HEK293 (cell line): ENCODE measurements at regions not wholly inside any gene's neighbourhood (a gene's known extent, or its start where the extent isn't known, plus 50 kb on each side); places are given as distances from the start of the nearest gene placed in this dataset.
"Not testable (repeated sequence)": the region's sequence is repeated elsewhere in the genome, so short reads cannot be mapped to it uniquely, and the experiment has no call there.

Experiments used
- ATF2 ChIP-seq: fragments of 450-650 bp; formaldehyde crosslinking; IDR thresholded peaks from 2 replicates; pipeline ENCODE4 v1.5.1; 2016; ENCODE audit warnings: missing biosample characterization, missing genetic modification characterization, low read depth
- CTCF ChIP-seq: fragments of 450-650 bp; formaldehyde crosslinking; IDR thresholded peaks from 2 replicates; pipeline ENCODE4 v1.5.1; 2016; ENCODE audit warnings: missing biosample characterization, missing genetic modification characterization
- PRDM4 ChIP-seq: fragments of 450-650 bp; formaldehyde crosslinking; IDR thresholded peaks from 2 replicates; pipeline ENCODE4 v1.5.1; 2017; ENCODE audit warnings: missing biosample characterization, missing genetic modification characterization
- ZFP41 ChIP-seq: fragments of 450-650 bp; formaldehyde crosslinking; IDR thresholded peaks from 2 replicates; pipeline ENCODE4 v1.5.1; 2016; ENCODE audit warnings: missing biosample characterization, missing genetic modification characterization, borderline replicate concordance
- ZNF174 ChIP-seq: fragments of 450-650 bp; formaldehyde crosslinking; IDR thresholded peaks from 2 replicates; pipeline ENCODE4 v1.5.0; 2017; ENCODE audit warnings: missing biosample characterization, mild to moderate bottlenecking, missing genetic modification characterization
- ZNF639 ChIP-seq: fragments of 450-650 bp; formaldehyde crosslinking; IDR thresholded peaks from 2 replicates; pipeline ENCODE4 v1.5.1; 2016; ENCODE audit warnings: missing biosample characterization, missing genetic modification characterization

- TF ChIP-seq CTCF; ZFP41 (tag by site-specific recombination); ATF2 (tag by site-specific recombination); ZNF639; PRDM4 (tag by site-specific recombination); ZNF174 (tag by site-specific recombination): not testable (repeated sequence)
Measured at GRCh38 chr7:124171812-124172211, 138.9 kb upstream of the TMEM229A start.
